Mesendoderm (in vitro differentiated cells): ENCODE measurements at regions not wholly inside any gene's neighbourhood (a gene's known extent, or its start where the extent isn't known, plus 50 kb on each side); places are given as distances from the start of the nearest gene placed in this dataset.

Experiments
- DNase-seq: peaks from one replicate; pipeline ENCODE4 v3.0.0; 2013
- H2AK5ac ChIP-seq: 2 replicates; pipeline ENCODE4 v1.6.1; 2013; ENCODE audit warnings: low read length, inconsistent platforms
- H2BK120ac ChIP-seq: 2 replicates; pipeline ENCODE4 v1.6.1; 2013; ENCODE audit warnings: low read depth, mild to moderate bottlenecking, low read length, moderate library complexity, mixed read lengths
- H2BK15ac ChIP-seq: replicated peaks from 2 replicates; pipeline ENCODE4 v1.6.1; 2013; ENCODE audit warnings: low read depth, mild to moderate bottlenecking, moderate library complexity
- H2BK5ac ChIP-seq: 2 replicates; pipeline ENCODE4 v1.6.1; 2013; ENCODE audit warnings: low read length, inconsistent platforms
- H3K18ac ChIP-seq: 2 replicates; pipeline ENCODE4 v1.6.1; 2013; ENCODE audit warnings: mild to moderate bottlenecking, low read length, mixed read lengths
- H3K23ac ChIP-seq: one replicate; pipeline ENCODE4 v1.6.1; 2013; ENCODE audit warnings: low read length
- H3K27ac ChIP-seq: 2 replicates; pipeline ENCODE4 v1.5.1; 2013; ENCODE audit warnings: low read depth, mild to moderate bottlenecking, inconsistent platforms, low read length, moderate library complexity
- H3K27me3 ChIP-seq: 2 replicates; pipeline ENCODE4 v1.6.1; 2013; ENCODE audit warnings: low read length, control low read depth, mild to moderate bottlenecking, inconsistent platforms; ENCODE audit not compliant: insufficient read depth, poor library complexity
- H3K36me3 ChIP-seq: 2 replicates; pipeline ENCODE4 v1.6.1; 2013; ENCODE audit warnings: low read length, inconsistent platforms; ENCODE audit not compliant: control insufficient read depth, insufficient read depth
- H3K4ac ChIP-seq: one replicate; pipeline ENCODE4 v1.6.1; 2013; ENCODE audit warnings: low read depth, mild to moderate bottlenecking, low read length, moderate library complexity
- H3K4me1 ChIP-seq: 2 replicates; pipeline ENCODE4 v1.6.1; 2013; ENCODE audit warnings: low read depth, low read length, inconsistent platforms; ENCODE audit not compliant: control insufficient read depth
- H3K4me2 ChIP-seq: 2 replicates; pipeline ENCODE4 v1.6.1; 2013; ENCODE audit warnings: low read length
- H3K4me3 ChIP-seq: 2 replicates; pipeline ENCODE4 v1.5.1; 2013; ENCODE audit warnings: mild to moderate bottlenecking, low read length
- H3K56ac ChIP-seq: one replicate; pipeline ENCODE4 v1.6.1; 2013; ENCODE audit warnings: low read length
- H3K79me1 ChIP-seq: 2 replicates; pipeline ENCODE4 v1.6.1; 2013; ENCODE audit warnings: low read length, inconsistent platforms
- H3K79me2 ChIP-seq: 2 replicates; pipeline ENCODE4 v1.6.1; 2013; ENCODE audit warnings: mild to moderate bottlenecking, low read length; ENCODE audit not compliant: control insufficient read depth, insufficient read depth
- H3K9ac ChIP-seq: 2 replicates; pipeline ENCODE4 v1.6.1; 2013; ENCODE audit warnings: low read length, inconsistent platforms
- H4K5ac ChIP-seq: one replicate; pipeline ENCODE4 v1.6.1; 2013; ENCODE audit warnings: low read length
- H4K8ac ChIP-seq: one replicate; pipeline ENCODE4 v1.6.1; 2013; ENCODE audit warnings: low read depth, mild to moderate bottlenecking, control low read depth, low read length, moderate library complexity
- WGBS: extraction: QIAGEN DNeasy Blood & Tissue Kit; methylation state at CpG from one replicate; pipeline ENCODE4 v1.1.7; 2013; ENCODE audit warnings: low lambda C conversion rate, missing lambda C conversion rate; ENCODE audit not compliant: insufficient coverage; ENCODE audit errors: extremely low coverage; 5-methylcytosine and 5-hydroxymethylcytosine counted together

GRCh38 chr5:71905834-71906711 lies 187.0 kb downstream of the CARTPT start:
- Histone ChIP-seq H3K27ac (no peak overlapping the region), H3K23ac (peak overlapping the region; percentile 4), H3K18ac (no peak overlapping the region), H3K4me1 (no peaks in the 10 kb centered on the region), H3K27me3 (no peaks in the 10 kb centered on the region), H3K4me2 (no peak overlapping the region), H2AK5ac (no peak overlapping the region), H4K8ac (no peak overlapping the region), H3K79me2 (no peaks in the 10 kb centered on the region), H2BK15ac (no peak overlapping the region), H3K79me1 (no peaks in the 10 kb centered on the region), H3K4ac (no peak overlapping the region), H4K5ac (no peak overlapping the region), H3K9ac (no peak overlapping the region), H2BK5ac (no peak overlapping the region), H2BK120ac (no peak overlapping the region), H3K56ac (no peak overlapping the region), H3K4me3 (no peak overlapping the region), H3K36me3 (no peaks in the 10 kb centered on the region)
- WGBS: no CpG with 5 or more reads among the region's 1 CpG
- no peak for DNase-seq

- Histone ChIP-seq H3K18ac (no peak overlapping the region), H3K4ac (no peak overlapping the region), H3K4me3 (no peak overlapping the region), H2BK5ac (no peak overlapping the region), H4K5ac (no peak overlapping the region), H3K27ac (no peak overlapping the region), H2AK5ac (no peak overlapping the region), H3K79me1 (no peaks in the 10 kb centered on the region), H3K4me2 (no peak overlapping the region), H3K4me1 (no peaks in the 10 kb centered on the region), H3K79me2 (no peaks in the 10 kb centered on the region), H3K23ac (no peak overlapping the region), H2BK120ac (no peak overlapping the region), H3K36me3 (no peaks in the 10 kb centered on the region), H3K56ac (no peak overlapping the region), H3K27me3 (no peaks in the 10 kb centered on the region), H4K8ac (no peak overlapping the region), H3K9ac (no peak overlapping the region), H2BK15ac (no peak overlapping the region)
- WGBS: no CpG with 5 or more reads among the region's 3 CpGs
- no peak for DNase-seq
Observed at GRCh38 chr5:71907001-71907588, 188.0 kb downstream of the CARTPT start.

GRCh38 chr5:71907608-71908145 lies 188.6 kb downstream of the CARTPT start:
- H2AK5ac ChIP-seq: no peak overlapping the region
- no peak overlapping the region for H3K27ac ChIP-seq
- no peak overlapping the region for H2BK5ac ChIP-seq
- H4K8ac ChIP-seq: no peak overlapping the region
- H2BK15ac ChIP-seq: no peak overlapping the region
- no peak overlapping the region for H3K56ac ChIP-seq
- no peaks in the 10 kb centered on the region for H3K4me1 ChIP-seq
- DNase-seq: no peak
- no peak overlapping the region for H3K4me2 ChIP-seq
- no peak overlapping the region for H3K4ac ChIP-seq
- no peak overlapping the region for H3K4me3 ChIP-seq
- H3K18ac ChIP-seq: no peak overlapping the region
- no peaks in the 10 kb centered on the region for H3K36me3 ChIP-seq
- H2BK120ac ChIP-seq: no peak overlapping the region
- no peak overlapping the region for H3K23ac ChIP-seq
- no peak overlapping the region for H4K5ac ChIP-seq
- no peaks in the 10 kb centered on the region for H3K79me2 ChIP-seq
- no peak overlapping the region for H3K9ac ChIP-seq
- no peaks in the 10 kb centered on the region for H3K79me1 ChIP-seq
- H3K27me3 ChIP-seq: no peaks in the 10 kb centered on the region
- no CpG with 5 or more reads among the region's 4 CpGs for WGBS

DNA sequence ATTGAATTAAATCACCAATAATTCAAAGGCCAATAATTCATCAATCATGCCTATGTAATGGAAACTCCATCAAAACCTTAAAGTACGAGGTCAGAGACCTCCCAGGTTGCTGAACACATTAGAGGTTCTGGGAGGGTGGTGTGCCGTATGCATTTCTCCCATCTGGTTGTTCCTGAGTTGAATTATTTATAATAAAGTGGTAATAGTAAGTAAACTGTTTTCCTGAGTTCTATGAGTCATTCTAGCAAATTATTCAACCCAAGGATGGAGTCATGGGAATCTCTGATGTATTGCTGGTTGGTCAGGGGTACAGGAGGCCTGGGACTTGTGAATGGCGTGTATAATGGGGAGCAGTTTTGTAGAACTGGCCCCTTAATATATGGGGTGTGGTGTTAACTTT lies 191.7 kb downstream of the CARTPT start:
- H2BK120ac ChIP-seq: no peak overlapping the region
- DNase-seq: no peak
- no peak overlapping the region for H4K8ac ChIP-seq
- no peak overlapping the region for H3K23ac ChIP-seq
- no peaks in the 10 kb centered on the region for H3K36me3 ChIP-seq
- no peak overlapping the region for H3K56ac ChIP-seq
- no peak overlapping the region for H3K18ac ChIP-seq
- no CpG with 5 or more reads among the region's 3 CpGs for WGBS
- no peak overlapping the region for H3K4me3 ChIP-seq
- H3K79me1 ChIP-seq: no peaks in the 10 kb centered on the region
- H3K4ac ChIP-seq: no peak overlapping the region
- H2AK5ac ChIP-seq: no peak overlapping the region
- no peak overlapping the region for H3K27ac ChIP-seq
- H2BK15ac ChIP-seq: no peak overlapping the region
- no peaks in the 10 kb centered on the region for H3K27me3 ChIP-seq
- no peak overlapping the region for H2BK5ac ChIP-seq
- H3K79me2 ChIP-seq: no peaks in the 10 kb centered on the region
- no peak overlapping the region for H4K5ac ChIP-seq
- H3K4me1 ChIP-seq: no peaks in the 10 kb centered on the region
- no peak overlapping the region for H3K4me2 ChIP-seq
- no peak overlapping the region for H3K9ac ChIP-seq

GRCh38 chr5:71912021-71912420 lies 192.9 kb downstream of the CARTPT start:
- H3K79me1 ChIP-seq: no peaks in the 10 kb centered on the region
- H3K27ac ChIP-seq: no peak overlapping the region
- no peak overlapping the region for H4K5ac ChIP-seq

More at GRCh38 chr5:71912021-71912420, 192.9 kb downstream of the CARTPT start:
- no peak overlapping the region for H3K9ac ChIP-seq
- no peaks in the 10 kb centered on the region for H3K27me3 ChIP-seq
- H2BK15ac ChIP-seq: no peak overlapping the region
- H3K79me2 ChIP-seq: no peaks in the 10 kb centered on the region
- H2AK5ac ChIP-seq: no peak overlapping the region
- WGBS: no CpG with 5 or more reads among the region's 1 CpG
- H3K4ac ChIP-seq: no peak overlapping the region
- H3K36me3 ChIP-seq: no peaks in the 10 kb centered on the region
- no peaks in the 10 kb centered on the region for H3K4me1 ChIP-seq
- no peak overlapping the region for H3K4me2 ChIP-seq
- no peak overlapping the region for H4K8ac ChIP-seq
- H3K18ac ChIP-seq: no peak overlapping the region
- H2BK120ac ChIP-seq: no peak overlapping the region
- no peak for DNase-seq
- H2BK5ac ChIP-seq: no peak overlapping the region
- H3K56ac ChIP-seq: no peak overlapping the region
- no peak overlapping the region for H3K23ac ChIP-seq
- no peak overlapping the region for H3K4me3 ChIP-seq
